Neural cell (in vitro differentiated cells): ENCODE measurements at regions not wholly inside any gene's neighbourhood (a gene's known extent, or its start where the extent isn't known, plus 50 kb on each side); places are given as distances from the start of the nearest gene placed in this dataset.

Experiments
- CTCF ChIP-seq: fragments of 450-650 bp; IDR thresholded peaks from 2 replicates; pipeline ENCODE4 v1.5.1; 2014; ENCODE audit warnings: antibody characterized with exemption, mild to moderate bottlenecking, moderate library complexity; ENCODE audit not compliant: poor library complexity, severe bottlenecking
- EP300 ChIP-seq: fragments of 450-650 bp; conservative IDR thresholded peaks from 2 replicates; pipeline ENCODE4 v1.6.1; 2014; ENCODE audit warnings: antibody characterized with exemption, mild to moderate bottlenecking, moderate library complexity; ENCODE audit not compliant: poor library complexity, severe bottlenecking
- EZH2 ChIP-seq: fragments of 200-600, 300-800 bp; shearing (Covaris generic), sonication (generic); IDR thresholded peaks from 2 replicates; pipeline ENCODE4 v1.6.1; 2014; ENCODE audit warnings: antibody characterized with exemption, low read length, borderline replicate concordance, mild to moderate bottlenecking; ENCODE audit not compliant: insufficient read depth, poor library complexity, severe bottlenecking
- MXI1 ChIP-seq: fragments of 450-650 bp; conservative IDR thresholded peaks from 2 replicates; pipeline ENCODE4 v1.6.1; 2014; ENCODE audit warnings: antibody characterized with exemption, mild to moderate bottlenecking; ENCODE audit not compliant: poor library complexity, severe bottlenecking
- POLR2AphosphoS5 ChIP-seq: IDR thresholded peaks from 2 replicates; pipeline ENCODE4 v1.6.1; 2012
- RAD21 ChIP-seq: fragments of 450-650 bp; conservative IDR thresholded peaks from 2 replicates; pipeline ENCODE4 v1.6.1; 2014; ENCODE audit warnings: antibody characterized with exemption, mild to moderate bottlenecking, moderate library complexity
- SMC3 ChIP-seq: fragments of 450-650 bp; conservative IDR thresholded peaks from 2 replicates; pipeline ENCODE4 v1.6.1; 2014; ENCODE audit warnings: antibody characterized with exemption, mild to moderate bottlenecking, moderate library complexity; ENCODE audit not compliant: poor library complexity
- TAF1 ChIP-seq: IDR thresholded peaks from 2 replicates; pipeline ENCODE4 v1.6.1; 2012; ENCODE audit warnings: low read depth
- TF ChIP-seq, protein P1 (sequence below): IDR thresholded peaks from 2 replicates; pipeline ENCODE4 v1.6.1; 2012; ENCODE audit warnings: borderline replicate concordance

GRCh38 chr18:61657066-61657732, 235.6 kb downstream of the RNF152 start:
- TF ChIP-seq CTCF (no peak), POLR2AphosphoS5 (no peak), SMC3 (no peak), EZH2 (no peak), TAF1 (no peak), RAD21 (no peak), EP300 (no peak), MXI1 (no peak)
- TF ChIP-seq, protein P1, sequence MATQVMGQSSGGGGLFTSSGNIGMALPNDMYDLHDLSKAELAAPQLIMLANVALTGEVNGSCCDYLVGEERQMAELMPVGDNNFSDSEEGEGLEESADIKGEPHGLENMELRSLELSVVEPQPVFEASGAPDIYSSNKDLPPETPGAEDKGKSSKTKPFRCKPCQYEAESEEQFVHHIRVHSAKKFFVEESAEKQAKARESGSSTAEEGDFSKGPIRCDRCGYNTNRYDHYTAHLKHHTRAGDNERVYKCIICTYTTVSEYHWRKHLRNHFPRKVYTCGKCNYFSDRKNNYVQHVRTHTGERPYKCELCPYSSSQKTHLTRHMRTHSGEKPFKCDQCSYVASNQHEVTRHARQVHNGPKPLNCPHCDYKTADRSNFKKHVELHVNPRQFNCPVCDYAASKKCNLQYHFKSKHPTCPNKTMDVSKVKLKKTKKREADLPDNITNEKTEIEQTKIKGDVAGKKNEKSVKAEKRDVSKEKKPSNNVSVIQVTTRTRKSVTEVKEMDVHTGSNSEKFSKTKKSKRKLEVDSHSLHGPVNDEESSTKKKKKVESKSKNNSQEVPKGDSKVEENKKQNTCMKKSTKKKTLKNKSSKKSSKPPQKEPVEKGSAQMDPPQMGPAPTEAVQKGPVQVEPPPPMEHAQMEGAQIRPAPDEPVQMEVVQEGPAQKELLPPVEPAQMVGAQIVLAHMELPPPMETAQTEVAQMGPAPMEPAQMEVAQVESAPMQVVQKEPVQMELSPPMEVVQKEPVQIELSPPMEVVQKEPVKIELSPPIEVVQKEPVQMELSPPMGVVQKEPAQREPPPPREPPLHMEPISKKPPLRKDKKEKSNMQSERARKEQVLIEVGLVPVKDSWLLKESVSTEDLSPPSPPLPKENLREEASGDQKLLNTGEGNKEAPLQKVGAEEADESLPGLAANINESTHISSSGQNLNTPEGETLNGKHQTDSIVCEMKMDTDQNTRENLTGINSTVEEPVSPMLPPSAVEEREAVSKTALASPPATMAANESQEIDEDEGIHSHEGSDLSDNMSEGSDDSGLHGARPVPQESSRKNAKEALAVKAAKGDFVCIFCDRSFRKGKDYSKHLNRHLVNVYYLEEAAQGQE: no peak
